Neural progenitor cell (in vitro differentiated cells): ENCODE measurements at regions not wholly inside any gene's neighbourhood (a gene's known extent, or its start where the extent isn't known, plus 50 kb on each side); places are given as distances from the start of the nearest gene placed in this dataset.

Experiments used
- DNase-seq: peaks from one replicate; pipeline ENCODE4 v3.0.0-alpha.2; 2016; ENCODE audit warnings: low spot score
- H2AFZ ChIP-seq: fragments of 200-600 bp; sonication (generic); replicated peaks from 2 replicates; pipeline ENCODE4 v1.6.1; 2016; ENCODE audit warnings: antibody characterized with exemption
- H3F3A ChIP-seq: fragments of 200-600 bp; sonication (generic); 2 replicates; pipeline ENCODE4 v1.6.1; 2016; ENCODE audit warnings: antibody characterized with exemption, low read depth
- H3K27ac ChIP-seq: fragments of 200-600 bp; sonication (generic); 2 replicates; pipeline ENCODE4 v1.5.1; 2016; ENCODE audit warnings: mild to moderate bottlenecking
- H3K27me3 ChIP-seq: fragments of 200-600 bp; sonication (generic); 2 replicates; pipeline ENCODE4 v1.6.1; 2016; ENCODE audit warnings: mild to moderate bottlenecking, moderate library complexity
- H3K36me3 ChIP-seq: fragments of 200-600 bp; sonication (generic); 2 replicates; pipeline ENCODE4 v1.5.1; 2016
- H3K4me1 ChIP-seq: fragments of 200-600 bp; sonication (generic); 2 replicates; pipeline ENCODE4 v1.6.1; 2016; ENCODE audit warnings: mixed run types
- H3K4me2 ChIP-seq: fragments of 200-600 bp; sonication (generic); 2 replicates; pipeline ENCODE4 v1.6.1; 2016
- H3K4me3 ChIP-seq: fragments of 200-600 bp; sonication (generic); 2 replicates; pipeline ENCODE4 v1.5.1; 2016
- H3K79me2 ChIP-seq: fragments of 200-600 bp; sonication (generic); 2 replicates; pipeline ENCODE4 v1.6.1; 2016; ENCODE audit warnings: low read depth
- H3K9ac ChIP-seq: fragments of 200-600 bp; sonication (generic); 2 replicates; pipeline ENCODE4 v1.6.1; 2016
- H3K9me3 ChIP-seq: fragments of 200-600 bp; sonication (generic); 2 replicates; pipeline ENCODE4 v1.5.1; 2016; ENCODE audit warnings: low read depth
- H4K20me1 ChIP-seq: fragments of 200-600 bp; sonication (generic); 2 replicates; pipeline ENCODE4 v1.6.1; 2016; ENCODE audit warnings: low read depth
- H3K27ac Mint-ChIP-seq: 3 replicates; pipeline ENCODE4 v1.8.0; 2021; ENCODE audit warnings: mixed read lengths
- H3K27me3 Mint-ChIP-seq: 2 replicates; pipeline ENCODE4 v1.8.0; 2022; ENCODE audit warnings: low read depth, mild to moderate bottlenecking, inconsistent platforms, moderate library complexity, mixed read lengths; ENCODE audit not compliant: insufficient read depth
- H3K36me3 Mint-ChIP-seq: 3 replicates; pipeline ENCODE4 v1.8.0; 2021; ENCODE audit warnings: mixed read lengths
- H3K4me1 Mint-ChIP-seq: 3 replicates; pipeline ENCODE4 v1.8.0; 2021; ENCODE audit warnings: mixed read lengths
- H3K4me3 Mint-ChIP-seq: 3 replicates; pipeline ENCODE4 v1.8.0; 2021; ENCODE audit warnings: mild to moderate bottlenecking, moderate library complexity, mixed read lengths
- H3K9me3 Mint-ChIP-seq: 3 replicates; pipeline ENCODE4 v1.8.0; 2020; ENCODE audit warnings: mixed read lengths
- CTCF ChIP-seq: fragments of 200-600 bp; sonication (generic); IDR thresholded peaks from 2 replicates; pipeline ENCODE4 v1.5.1; 2017; ENCODE audit warnings: antibody characterized with exemption, mild to moderate bottlenecking
- EZH2 ChIP-seq: fragments of 200-600 bp; sonication (generic); IDR thresholded peaks from 2 replicates; pipeline ENCODE4 v1.6.1; 2017; ENCODE audit warnings: antibody characterized with exemption, mild to moderate bottlenecking, moderate library complexity
- EZH2phosphoT487 ChIP-seq: fragments of 200-600 bp; sonication (generic); IDR thresholded peaks from 2 replicates; pipeline ENCODE4 v1.6.1; 2017; ENCODE audit warnings: antibody characterized with exemption

GRCh38 chr9:32843295-32843694 is 60.0 kb downstream of the TMEM215 start:
- no peaks in the 10 kb centered on the region for H3K4me1 Mint-ChIP-seq
- no peaks in the 10 kb centered on the region for H3K9me3 Mint-ChIP-seq
- H3K4me3 Mint-ChIP-seq, result no peak overlapping the region
- H3K9ac ChIP-seq, result no peak overlapping the region
- H3F3A ChIP-seq, result no peaks in the 10 kb centered on the region
- TF ChIP-seq CTCF (no peak), EZH2phosphoT487 (no peak), EZH2 (no peak)
- no peaks in the 10 kb centered on the region for H3K36me3 Mint-ChIP-seq
- H3K79me2 ChIP-seq, result no peaks in the 10 kb centered on the region
- H3K4me2 ChIP-seq, result no peak overlapping the region
- no peak overlapping the region for H3K27ac Mint-ChIP-seq
- no peaks in the 10 kb centered on the region for H3K27me3 ChIP-seq
- H3K4me3 ChIP-seq, result no peak overlapping the region
- no peaks in the 10 kb centered on the region for H4K20me1 ChIP-seq
- H3K9me3 ChIP-seq, result no peaks in the 10 kb centered on the region
- H3K4me1 ChIP-seq, result no peaks in the 10 kb centered on the region
- no peak overlapping the region for H3K27ac ChIP-seq
- DNase-seq, result no peak
- peaks cover 2% of the 10 kb centered on the region for H3K27me3 Mint-ChIP-seq
- no peaks in the 10 kb centered on the region for H3K36me3 ChIP-seq
- H2AFZ ChIP-seq, result no peak overlapping the region

GRCh38 chr9:32844259-32844658 is 60.9 kb downstream of the TMEM215 start:
- Mint-ChIP-seq H3K27ac (no peak overlapping the region), H3K27me3 (peaks cover 5% of the 10 kb centered on the region)

GRCh38 chr9:32854271-32854670 is 70.9 kb downstream of the TMEM215 start:
- no peak for TF ChIP-seq CTCF
- TF ChIP-seq EZH2, result no peak
- TF ChIP-seq EZH2phosphoT487, result no peak
- Histone ChIP-seq H2AFZ (no peak overlapping the region), H4K20me1 (no peaks in the 10 kb centered on the region), H3K79me2 (no peaks in the 10 kb centered on the region), H3K4me3 (no peak overlapping the region), H3F3A (no peaks in the 10 kb centered on the region), H3K9me3 (no peaks in the 10 kb centered on the region), H3K4me1 (no peaks in the 10 kb centered on the region), H3K36me3 (no peaks in the 10 kb centered on the region), H3K9ac (no peak overlapping the region), H3K4me2 (no peak overlapping the region), H3K27me3 (peaks cover 3% of the 10 kb centered on the region), H3K27ac (no peak overlapping the region)
- no peak overlapping the region for H3K27ac Mint-ChIP-seq
- H3K27me3 Mint-ChIP-seq, result peaks cover 3% of the 10 kb centered on the region
- H3K4me3 Mint-ChIP-seq, result no peak overlapping the region
- DNase-seq, result no peak
- H3K36me3 Mint-ChIP-seq, result no peaks in the 10 kb centered on the region
- no peaks in the 10 kb centered on the region for H3K9me3 Mint-ChIP-seq
- no peaks in the 10 kb centered on the region for H3K4me1 Mint-ChIP-seq

More at GRCh38 chr9:32844259-32844658, 60.9 kb downstream of the TMEM215 start:
- no peaks in the 10 kb centered on the region for H3K27me3 ChIP-seq
- no peak for TF ChIP-seq EZH2
- TF ChIP-seq CTCF, result no peak
- H3K4me3 Mint-ChIP-seq, result no peak overlapping the region
- H3K9me3 ChIP-seq, result no peaks in the 10 kb centered on the region
- H3K36me3 ChIP-seq, result no peaks in the 10 kb centered on the region
- H3K4me1 Mint-ChIP-seq, result no peaks in the 10 kb centered on the region
- no peaks in the 10 kb centered on the region for H3F3A ChIP-seq
- no peak for DNase-seq
- H3K4me1 ChIP-seq, result no peaks in the 10 kb centered on the region
- H2AFZ ChIP-seq, result no peak overlapping the region
- no peaks in the 10 kb centered on the region for H3K79me2 ChIP-seq
- H3K4me2 ChIP-seq, result no peak overlapping the region
- no peak overlapping the region for H3K4me3 ChIP-seq
- no peaks in the 10 kb centered on the region for H3K9me3 Mint-ChIP-seq
- H3K36me3 Mint-ChIP-seq, result no peaks in the 10 kb centered on the region
- H3K9ac ChIP-seq, result no peak overlapping the region
- H4K20me1 ChIP-seq, result no peaks in the 10 kb centered on the region
- H3K27ac ChIP-seq, result no peak overlapping the region

GRCh38 chr9:32855752-32856151 is 72.4 kb downstream of the TMEM215 start:
- Mint-ChIP-seq H3K27me3 (peaks cover 3% of the 10 kb centered on the region), H3K27ac (no peak overlapping the region), H3K36me3 (no peaks in the 10 kb centered on the region), H3K4me3 (no peak overlapping the region), H3K9me3 (no peaks in the 10 kb centered on the region), H3K4me1 (no peaks in the 10 kb centered on the region)
- DNase-seq, result no peak
- Histone ChIP-seq H3K79me2 (no peaks in the 10 kb centered on the region), H4K20me1 (no peaks in the 10 kb centered on the region), H3K27ac (no peak overlapping the region), H2AFZ (no peak overlapping the region), H3K27me3 (peaks cover 3% of the 10 kb centered on the region), H3K4me3 (no peak overlapping the region), H3K9ac (no peak overlapping the region), H3K9me3 (no peaks in the 10 kb centered on the region), H3K4me1 (no peaks in the 10 kb centered on the region), H3F3A (no peaks in the 10 kb centered on the region), H3K4me2 (no peak overlapping the region), H3K36me3 (no peaks in the 10 kb centered on the region)
- TF ChIP-seq CTCF (no peak), EZH2phosphoT487 (no peak), EZH2 (no peak)
